PC-9 (cell line): ENCODE measurements at regions not wholly inside any gene's neighbourhood (a gene's known extent, or its start where the extent isn't known, plus 50 kb on each side); places are given as distances from the start of the nearest gene placed in this dataset.

Experiments used
- BruUV-seq: library from RNA; stranded (reverse); fragments of 400-500 nt; replicated peaks from 2 replicates; lab custom pipeline; 2021; lab: Mats Ljungman, UMichigan
- CTCF ChIA-PET: fragments of 300-600 bp; sonication (Branson Sonifier 250); formaldehyde crosslinking; loops from one replicate; lab custom pipeline; 2022; ENCODE audit warnings: antibody characterized with exemption; lab: Charles Lee
- POLR2A ChIA-PET: fragments of 300-600 bp; sonication (Branson Sonifier 250); formaldehyde crosslinking; loops from one replicate; lab custom pipeline; 2022; ENCODE audit warnings: antibody characterized with exemption; ENCODE audit not compliant: unreplicated experiment; lab: Charles Lee
- DNase-seq, 2 experiments: peaks; one replicate each; pipeline versions ENCODE4 v3.0.0 to v3.0.0-alpha.2; 2015 to 2022; ENCODE audit warnings: mixed read lengths in 1 of 2
- H2AFZ ChIP-seq: fragments of 200-600 bp; sonication (generic); 2 replicates; pipeline ENCODE4 v1.8.1; 2017; ENCODE audit warnings: antibody characterized with exemption
- H3F3A ChIP-seq: fragments of 200-600 bp; sonication (generic); 2 replicates; pipeline ENCODE4 v1.8.1; 2017; ENCODE audit warnings: antibody characterized with exemption, mild to moderate bottlenecking, low read depth; ENCODE audit not compliant: insufficient read depth
- H3K27ac ChIP-seq: fragments of 200-600 bp; sonication (generic); 2 replicates; pipeline ENCODE4 v1.6.1; 2016; ENCODE audit warnings: mixed run types
- H3K27me3 ChIP-seq: fragments of 200-600 bp; sonication (generic); 2 replicates; pipeline ENCODE4 v1.6.1; 2016; ENCODE audit warnings: low read depth, mixed run types; ENCODE audit not compliant: insufficient read depth
- H3K36me3 ChIP-seq: fragments of 200-600 bp; sonication (generic); 2 replicates; pipeline ENCODE4 v1.6.1; 2016; ENCODE audit warnings: low read depth, mixed run types
- H3K4me1 ChIP-seq: fragments of 200-600 bp; sonication (generic); replicated peaks from 2 replicates; pipeline ENCODE4 v1.6.1; 2016; ENCODE audit warnings: mixed run types; ENCODE audit not compliant: insufficient read depth
- H3K4me2 ChIP-seq: fragments of 200-600 bp; sonication (generic); 2 replicates; pipeline ENCODE4 v1.6.1; 2017; ENCODE audit warnings: mixed run types
- H3K4me3 ChIP-seq: fragments of 200-600 bp; sonication (generic); 2 replicates; pipeline ENCODE4 v1.6.1; 2016; ENCODE audit warnings: mixed run types
- H3K79me2 ChIP-seq: fragments of 200-600 bp; sonication (generic); 2 replicates; pipeline ENCODE4 v1.6.1; 2017; ENCODE audit warnings: low read depth, mixed run types
- H3K9me2 ChIP-seq: fragments of 200-600 bp; sonication (generic); 2 replicates; pipeline ENCODE4 v1.8.1; 2017; ENCODE audit warnings: mild to moderate bottlenecking; ENCODE audit not compliant: insufficient read depth
- H3K9me3 ChIP-seq: fragments of 200-600 bp; sonication (generic); 2 replicates; pipeline ENCODE4 v1.8.1; 2016; ENCODE audit warnings: low read depth; ENCODE audit not compliant: insufficient read depth
- H4K20me1 ChIP-seq: fragments of 200-600 bp; sonication (generic); 2 replicates; pipeline ENCODE4 v1.8.1; 2017; ENCODE audit not compliant: insufficient read depth
- CTCF ChIP-seq: fragments of 200-600 bp; sonication (generic); conservative IDR thresholded peaks from 2 replicates; pipeline ENCODE4 v1.6.1; 2017; ENCODE audit warnings: mixed run types, antibody characterized with exemption, mild to moderate bottlenecking, moderate library complexity
- EZH2 ChIP-seq: fragments of 200-600 bp; sonication (generic); IDR thresholded peaks from 2 replicates; pipeline ENCODE4 v1.8.0; 2017; ENCODE audit warnings: antibody characterized with exemption, low read depth
- intact Hi-C: fragments of 100-400 bp; cut with micrococcal nuclease; formaldehyde crosslinking; loops from one replicate; pipeline ENCODE4 v1.10.0; 2022; ENCODE audit not compliant: unreplicated experiment

- Histone ChIP-seq H3K4me3 (no peak overlapping the region), H3K4me1 (no peaks in the 10 kb centered on the region), H3K27me3 (no peaks in the 10 kb centered on the region), H3K27ac (no peak overlapping the region), H3F3A (no peaks in the 10 kb centered on the region), H2AFZ (no peak overlapping the region), H3K79me2 (no peaks in the 10 kb centered on the region), H3K4me2 (no peak overlapping the region), H3K9me2 (peaks cover 3% of the 10 kb centered on the region; the same call in 1 of the 2 replicates), H3K9me3 (no peaks in the 10 kb centered on the region), H4K20me1 (no peaks in the 10 kb centered on the region), H3K36me3 (no peaks in the 10 kb centered on the region)
- POLR2A ChIA-PET = interaction anchor here (0.6 kb wide), 1 partner anchor 829 kb away, joined by 7 read pairs; no protein-coding TSS in a partner anchor
- TF ChIP-seq CTCF (no peak), EZH2 (no peak)
- CTCF ChIA-PET = no interaction called here
- no TSS peak for BruUV-seq
- intact Hi-C loops = loop anchor here (5.0 kb wide), 1 partner anchor 84 kb away; no protein-coding TSS in a partner anchor
- no peak for DNase-seq
These were observed 376.5 kb upstream of the NXPH2 start for GRCh38 chr2:139156730-139157129.

GRCh38 chr2:139155991-139156390, 375.8 kb upstream of the NXPH2 start:
- Histone ChIP-seq H3K4me3 (no peak overlapping the region), H3K4me1 (no peaks in the 10 kb centered on the region), H4K20me1 (no peaks in the 10 kb centered on the region), H3K9me3 (no peaks in the 10 kb centered on the region), H3K27ac (no peak overlapping the region), H3K79me2 (no peaks in the 10 kb centered on the region), H3K36me3 (no peaks in the 10 kb centered on the region), H2AFZ (no peak overlapping the region), H3F3A (no peaks in the 10 kb centered on the region), H3K9me2 (peaks cover 3% of the 10 kb centered on the region; the same call in 1 of the 2 replicates), H3K27me3 (no peaks in the 10 kb centered on the region), H3K4me2 (no peak overlapping the region)
- POLR2A ChIA-PET = interaction anchor here (0.6 kb wide), 1 partner anchor 830 kb away, joined by 7 read pairs; no protein-coding TSS in a partner anchor
- no peak for DNase-seq
- BruUV-seq = no TSS peak
- CTCF ChIA-PET = no interaction called here
- no peak for TF ChIP-seq EZH2
- TF ChIP-seq CTCF = no peak
- intact Hi-C loops = loop anchor here (5.0 kb wide), 1 partner anchor 84 kb away; no protein-coding TSS in a partner anchor

- H3K9me3 ChIP-seq = no peaks in the 10 kb centered on the region
- H3F3A ChIP-seq = no peaks in the 10 kb centered on the region
- no peak overlapping the region for H2AFZ ChIP-seq
- H3K4me1 ChIP-seq = no peaks in the 10 kb centered on the region
- H3K36me3 ChIP-seq = no peaks in the 10 kb centered on the region
- H3K79me2 ChIP-seq = no peaks in the 10 kb centered on the region
- ChIA-PET CTCF (no interaction called here), POLR2A (no interaction called here)
- no peak overlapping the region for H3K27ac ChIP-seq
- no peak for DNase-seq
- BruUV-seq = no TSS peak
- H4K20me1 ChIP-seq = no peaks in the 10 kb centered on the region
- intact Hi-C loops = no loop called here
- TF ChIP-seq EZH2 (no peak), CTCF (no peak)
- H3K27me3 ChIP-seq = no peaks in the 10 kb centered on the region
- H3K4me2 ChIP-seq = no peak overlapping the region
- H3K9me2 ChIP-seq = no peaks in the 10 kb centered on the region; the same call in 1 of the 2 replicates
- no peak overlapping the region for H3K4me3 ChIP-seq
These were observed 362.2 kb upstream of the NXPH2 start for GRCh38 chr2:139142252-139142880.
